Activated CD8-positive, alpha-beta memory T cell treated with anti-CD3 and anti-CD28 coated beads for 48 hours (primary cell): ENCODE measurements at regions not wholly inside any gene's neighbourhood (a gene's known extent, or its start where the extent isn't known, plus 50 kb on each side); places are given as distances from the start of the nearest gene placed in this dataset.

Source experiments
- DNase-seq, 3 experiments: peaks; one replicate each; pipeline ENCODE4 v3.0.0-alpha.2; 2020; ENCODE audit warnings: low read depth in 2 of 3, low spot score in 2 of 3

- DNase-seq, result no peak
Observed at GRCh38 chr2:106628377-106628776, 141.2 kb downstream of the CD8B2 start.

GRCh38 chr2:106629981-106630380 is 142.8 kb downstream of the CD8B2 start:
- DNase-seq, result no peak

- DNase-seq, result no peak
Observed at GRCh38 chr2:106631281-106631680, 144.1 kb downstream of the CD8B2 start.

GRCh38 chr2:106638043-106638442 is 150.9 kb downstream of the CD8B2 start:
- DNase-seq, result no peak

- no peak for DNase-seq
Observed at GRCh38 chr2:106638580-106638979, 151.4 kb downstream of the CD8B2 start.

GRCh38 chr2:106642679-106643078 is 155.5 kb downstream of the CD8B2 start:
- no peak for DNase-seq

GRCh38 chr2:106644623-106645022 is 157.5 kb downstream of the CD8B2 start:
- DNase-seq, result no peak

GRCh38 chr2:106646605-106647004 is 159.4 kb downstream of the CD8B2 start:
- no peak for DNase-seq

- no peak for DNase-seq
Observed at GRCh38 chr2:106649306-106649705, 162.1 kb downstream of the CD8B2 start.

GRCh38 chr2:106653465-106653864 is 166.3 kb downstream of the CD8B2 start:
- DNase-seq, result no peak

- DNase-seq, result no peak
Observed at GRCh38 chr2:106658616-106659015, 171.5 kb downstream of the CD8B2 start.

- no peak for DNase-seq
Observed at GRCh38 chr2:106664669-106665068, 177.5 kb downstream of the CD8B2 start.

GRCh38 chr2:106667478-106668070 is 180.4 kb downstream of the CD8B2 start:
- DNase-seq, result no peak

GRCh38 chr2:106685180-106685897 is 198.2 kb downstream of the CD8B2 start:
- no peak for DNase-seq

GRCh38 chr2:106686814-106687213 is 199.2 kb downstream of the ST6GAL2 start:
- no peak for DNase-seq

- DNase-seq, result no peak
Observed at GRCh38 chr2:106694964-106695470, 190.9 kb downstream of the ST6GAL2 start.

- no peak for DNase-seq
Observed at GRCh38 chr2:106695919-106696318, 190.0 kb downstream of the ST6GAL2 start.

GRCh38 chr2:106700616-106701015 is 185.4 kb downstream of the ST6GAL2 start:
- no peak for DNase-seq

- DNase-seq, result no peak
Observed at GRCh38 chr2:106701203-106702022, 184.6 kb downstream of the ST6GAL2 start.

GRCh38 chr2:106703161-106703560 is 182.8 kb downstream of the ST6GAL2 start:
- DNase-seq, result no peak

- no peak for DNase-seq
Observed at GRCh38 chr2:106704798-106705197, 181.2 kb downstream of the ST6GAL2 start.

GRCh38 chr2:106705877-106706276 is 180.1 kb downstream of the ST6GAL2 start:
- no peak for DNase-seq
